DND-41 (cell line): ENCODE measurements at regions not wholly inside any gene's neighbourhood (a gene's known extent, or its start where the extent isn't known, plus 50 kb on each side); places are given as distances from the start of the nearest gene placed in this dataset.

ENCODE experiments used
- ATAC-seq: fragments of 200-7000 bp; cut with Tn5 transposase; 3 replicates; pipeline ENCODE4 v1.9.1; 2021; ENCODE audit warnings: low read depth; ENCODE audit not compliant: insufficient read depth
- DNase-seq: peaks from one replicate; pipeline ENCODE4 v3.0.0-alpha.2; 2020
- H2AFZ ChIP-seq: 2 replicates; pipeline ENCODE4 v1.6.0; 2012; ENCODE audit warnings: low read depth, low read length
- H3K27ac ChIP-seq: 2 replicates; pipeline ENCODE4 v1.5.1; 2012; ENCODE audit warnings: low read length, inconsistent platforms
- H3K27me3 ChIP-seq: fragments of 200-600 bp; sonication (generic); 2 replicates; pipeline ENCODE4 v1.6.0; 2012; ENCODE audit warnings: low read length, mild to moderate bottlenecking, inconsistent platforms; ENCODE audit not compliant: insufficient read depth, poor library complexity
- H3K36me3 ChIP-seq: 2 replicates; pipeline ENCODE4 v1.5.1; 2012; ENCODE audit warnings: low read length, inconsistent platforms; ENCODE audit not compliant: insufficient read depth
- H3K4me1 ChIP-seq: 2 replicates; pipeline ENCODE4 v1.5.1; 2012; ENCODE audit warnings: mild to moderate bottlenecking, low read length; ENCODE audit not compliant: insufficient read depth
- H3K4me2 ChIP-seq: 2 replicates; pipeline ENCODE4 v1.6.0; 2012; ENCODE audit warnings: mild to moderate bottlenecking, moderate library complexity, low read length, inconsistent platforms; ENCODE audit not compliant: insufficient read depth
- H3K4me3 ChIP-seq, 2 experiments: fragments of 200-600 bp in 1 of 2; shearing (Covaris generic) in 1 of 2; 2 replicates each; pipeline ENCODE4 v1.5.1; 2012 to 2016; ENCODE audit warnings: inconsistent platforms in 2 of 2, low read length in 2 of 2, mild to moderate bottlenecking in 2 of 2, low read depth in 1 of 2, moderate library complexity in 1 of 2
- H3K79me2 ChIP-seq: 2 replicates; pipeline ENCODE4 v1.6.0; 2012; ENCODE audit warnings: low read length, inconsistent platforms; ENCODE audit not compliant: insufficient read depth
- H3K9ac ChIP-seq: 2 replicates; pipeline ENCODE4 v1.6.0; 2012; ENCODE audit warnings: low read depth, mild to moderate bottlenecking, inconsistent platforms, low read length, moderate library complexity
- H3K9me3 ChIP-seq: 2 replicates; pipeline ENCODE4 v1.5.1; 2012; ENCODE audit warnings: low read length, moderate library complexity, mild to moderate bottlenecking, inconsistent platforms; ENCODE audit not compliant: insufficient read depth, severe bottlenecking
- H4K20me1 ChIP-seq: 2 replicates; pipeline ENCODE4 v1.6.0; 2012; ENCODE audit warnings: low read length; ENCODE audit not compliant: insufficient read depth
- CTCF ChIP-seq: IDR thresholded peaks from 2 replicates; pipeline ENCODE4 v1.5.1; 2012; ENCODE audit warnings: borderline replicate concordance, low read length, moderate library complexity, mild to moderate bottlenecking; ENCODE audit not compliant: poor library complexity, severe bottlenecking; ENCODE audit errors: extremely low read depth
- EZH2 ChIP-seq: IDR thresholded peaks from 3 replicates; pipeline ENCODE4 v1.6.1; 2012; ENCODE audit warnings: borderline replicate concordance, low read depth, mild to moderate bottlenecking, moderate library complexity, low read length, inconsistent platforms; ENCODE audit not compliant: severe bottlenecking

GRCh38 chr12:42810006-42810405 lies 220.5 kb upstream of the PRICKLE1 start:
- H3K9ac ChIP-seq = no peak overlapping the region
- no peak overlapping the region for H2AFZ ChIP-seq
- TF ChIP-seq CTCF (no peak), EZH2 (no peak)
- H3K27me3 ChIP-seq = no peaks in the 10 kb centered on the region
- H3K4me1 ChIP-seq = no peaks in the 10 kb centered on the region
- H3K36me3 ChIP-seq = no peaks in the 10 kb centered on the region
- ATAC-seq = no peak
- no peaks in the 10 kb centered on the region for H3K9me3 ChIP-seq
- H3K27ac ChIP-seq = no peak overlapping the region
- no peak for DNase-seq
- H3K79me2 ChIP-seq = no peaks in the 10 kb centered on the region
- no peaks in the 10 kb centered on the region for H4K20me1 ChIP-seq
- no peak overlapping the region for H3K4me3 ChIP-seq
- no peak overlapping the region for H3K4me2 ChIP-seq

- no peaks in the 10 kb centered on the region for H3K9me3 ChIP-seq
- TF ChIP-seq EZH2 = no peak
- no peak for TF ChIP-seq CTCF
- no peaks in the 10 kb centered on the region for H3K27me3 ChIP-seq
- H3K4me2 ChIP-seq = no peak overlapping the region
- DNase-seq (no peak), ATAC-seq (no peak)
- no peaks in the 10 kb centered on the region for H3K36me3 ChIP-seq
- no peaks in the 10 kb centered on the region for H4K20me1 ChIP-seq
- H3K27ac ChIP-seq = no peak overlapping the region
- no peak overlapping the region for H3K4me3 ChIP-seq
- no peaks in the 10 kb centered on the region for H3K4me1 ChIP-seq
- no peak overlapping the region for H2AFZ ChIP-seq
- H3K79me2 ChIP-seq = no peaks in the 10 kb centered on the region
- H3K9ac ChIP-seq = no peak overlapping the region
These were observed 219.7 kb upstream of the PRICKLE1 start for GRCh38 chr12:42809226-42809625.

GRCh38 chr12:42807766-42808165 lies 218.2 kb upstream of the PRICKLE1 start:
- H3K36me3 ChIP-seq = no peaks in the 10 kb centered on the region
- no peaks in the 10 kb centered on the region for H3K27me3 ChIP-seq
- H3K9me3 ChIP-seq = no peaks in the 10 kb centered on the region
- H4K20me1 ChIP-seq = no peaks in the 10 kb centered on the region
- TF ChIP-seq EZH2 = no peak
- DNase-seq = no peak
- no peaks in the 10 kb centered on the region for H3K4me1 ChIP-seq
- H3K27ac ChIP-seq = no peak overlapping the region
- no peak overlapping the region for H3K9ac ChIP-seq
- no peak for ATAC-seq
- no peaks in the 10 kb centered on the region for H3K79me2 ChIP-seq
- no peak overlapping the region for H2AFZ ChIP-seq
- H3K4me3 ChIP-seq = no peak overlapping the region
- no peak overlapping the region for H3K4me2 ChIP-seq

- no peaks in the 10 kb centered on the region for H3K79me2 ChIP-seq
- H3K36me3 ChIP-seq = no peaks in the 10 kb centered on the region
- no peaks in the 10 kb centered on the region for H3K9me3 ChIP-seq
- no peak overlapping the region for H3K9ac ChIP-seq
- H4K20me1 ChIP-seq = no peaks in the 10 kb centered on the region
- no peak overlapping the region for H3K27ac ChIP-seq
- no peak overlapping the region for H2AFZ ChIP-seq
- TF ChIP-seq EZH2 (no peak), CTCF (no peak)
- H3K4me3 ChIP-seq = no peak overlapping the region
- DNase-seq (no peak), ATAC-seq (no peak)
- no peaks in the 10 kb centered on the region for H3K4me1 ChIP-seq
- no peak overlapping the region for H3K4me2 ChIP-seq
- H3K27me3 ChIP-seq = no peaks in the 10 kb centered on the region
These were observed 217.7 kb upstream of the PRICKLE1 start for GRCh38 chr12:42807251-42807650.
